PC-9 (cell line): ENCODE measurements at regions not wholly inside any gene's neighbourhood (a gene's known extent, or its start where the extent isn't known, plus 50 kb on each side); places are given as distances from the start of the nearest gene placed in this dataset.

Experiments used
- BruUV-seq: library from RNA; stranded (reverse); fragments of 400-500 nt; replicated peaks from 2 replicates; lab custom pipeline; 2021; lab: Mats Ljungman, UMichigan
- CTCF ChIA-PET: fragments of 300-600 bp; sonication (Branson Sonifier 250); formaldehyde crosslinking; loops from one replicate; lab custom pipeline; 2022; ENCODE audit warnings: antibody characterized with exemption; lab: Charles Lee
- POLR2A ChIA-PET: fragments of 300-600 bp; sonication (Branson Sonifier 250); formaldehyde crosslinking; loops from one replicate; lab custom pipeline; 2022; ENCODE audit warnings: antibody characterized with exemption; ENCODE audit not compliant: unreplicated experiment; lab: Charles Lee
- DNase-seq, 2 experiments: peaks; one replicate each; pipeline versions ENCODE4 v3.0.0 to v3.0.0-alpha.2; 2015 to 2022; ENCODE audit warnings: mixed read lengths in 1 of 2
- H2AFZ ChIP-seq: fragments of 200-600 bp; sonication (generic); 2 replicates; pipeline ENCODE4 v1.8.1; 2017; ENCODE audit warnings: antibody characterized with exemption
- H3F3A ChIP-seq: fragments of 200-600 bp; sonication (generic); 2 replicates; pipeline ENCODE4 v1.8.1; 2017; ENCODE audit warnings: antibody characterized with exemption, mild to moderate bottlenecking, low read depth; ENCODE audit not compliant: insufficient read depth
- H3K27ac ChIP-seq: fragments of 200-600 bp; sonication (generic); 2 replicates; pipeline ENCODE4 v1.6.1; 2016; ENCODE audit warnings: mixed run types
- H3K27me3 ChIP-seq: fragments of 200-600 bp; sonication (generic); 2 replicates; pipeline ENCODE4 v1.6.1; 2016; ENCODE audit warnings: low read depth, mixed run types; ENCODE audit not compliant: insufficient read depth
- H3K36me3 ChIP-seq: fragments of 200-600 bp; sonication (generic); 2 replicates; pipeline ENCODE4 v1.6.1; 2016; ENCODE audit warnings: low read depth, mixed run types
- H3K4me1 ChIP-seq: fragments of 200-600 bp; sonication (generic); replicated peaks from 2 replicates; pipeline ENCODE4 v1.6.1; 2016; ENCODE audit warnings: mixed run types; ENCODE audit not compliant: insufficient read depth
- H3K4me2 ChIP-seq: fragments of 200-600 bp; sonication (generic); 2 replicates; pipeline ENCODE4 v1.6.1; 2017; ENCODE audit warnings: mixed run types
- H3K4me3 ChIP-seq: fragments of 200-600 bp; sonication (generic); 2 replicates; pipeline ENCODE4 v1.6.1; 2016; ENCODE audit warnings: mixed run types
- H3K79me2 ChIP-seq: fragments of 200-600 bp; sonication (generic); 2 replicates; pipeline ENCODE4 v1.6.1; 2017; ENCODE audit warnings: low read depth, mixed run types
- H3K9me2 ChIP-seq: fragments of 200-600 bp; sonication (generic); 2 replicates; pipeline ENCODE4 v1.8.1; 2017; ENCODE audit warnings: mild to moderate bottlenecking; ENCODE audit not compliant: insufficient read depth
- H3K9me3 ChIP-seq: fragments of 200-600 bp; sonication (generic); 2 replicates; pipeline ENCODE4 v1.8.1; 2016; ENCODE audit warnings: low read depth; ENCODE audit not compliant: insufficient read depth
- H4K20me1 ChIP-seq: fragments of 200-600 bp; sonication (generic); 2 replicates; pipeline ENCODE4 v1.8.1; 2017; ENCODE audit not compliant: insufficient read depth
- CTCF ChIP-seq: fragments of 200-600 bp; sonication (generic); conservative IDR thresholded peaks from 2 replicates; pipeline ENCODE4 v1.6.1; 2017; ENCODE audit warnings: mixed run types, antibody characterized with exemption, mild to moderate bottlenecking, moderate library complexity
- EZH2 ChIP-seq: fragments of 200-600 bp; sonication (generic); IDR thresholded peaks from 2 replicates; pipeline ENCODE4 v1.8.0; 2017; ENCODE audit warnings: antibody characterized with exemption, low read depth
- intact Hi-C: fragments of 100-400 bp; cut with micrococcal nuclease; formaldehyde crosslinking; loops from one replicate; pipeline ENCODE4 v1.10.0; 2022; ENCODE audit not compliant: unreplicated experiment

GRCh38 chr3:87084868-87085267 is 93.9 kb upstream of the VGLL3 start:
- CTCF ChIA-PET: no interaction called here
- Histone ChIP-seq H3K9me2 (0 out of 2 replicates have a peak, but pooled peaks cover 3% of the 10 kb centered on the region), H3K79me2 (no peaks in the 10 kb centered on the region), H3K27ac (no peak overlapping the region), H3K4me3 (no peak overlapping the region), H3K4me2 (no peak overlapping the region), H3K4me1 (peaks cover 4% of the 10 kb centered on the region), H3F3A (no peaks in the 10 kb centered on the region), H4K20me1 (no peaks in the 10 kb centered on the region), H2AFZ (no peak overlapping the region; the same call in 1 of the 2 replicates), H3K9me3 (no peaks in the 10 kb centered on the region), H3K27me3 (no peaks in the 10 kb centered on the region), H3K36me3 (no peaks in the 10 kb centered on the region)
- intact Hi-C loops: loop anchor here (5.0 to 10.0 kb wide), 4 partner anchors 142 to 920 kb away; partner anchors contain the start of gene CHMP2B
- POLR2A ChIA-PET: no interaction called here
- no peak for DNase-seq
- no TSS peak for BruUV-seq
- TF ChIP-seq CTCF (no peak), EZH2 (no peak)

DNA sequence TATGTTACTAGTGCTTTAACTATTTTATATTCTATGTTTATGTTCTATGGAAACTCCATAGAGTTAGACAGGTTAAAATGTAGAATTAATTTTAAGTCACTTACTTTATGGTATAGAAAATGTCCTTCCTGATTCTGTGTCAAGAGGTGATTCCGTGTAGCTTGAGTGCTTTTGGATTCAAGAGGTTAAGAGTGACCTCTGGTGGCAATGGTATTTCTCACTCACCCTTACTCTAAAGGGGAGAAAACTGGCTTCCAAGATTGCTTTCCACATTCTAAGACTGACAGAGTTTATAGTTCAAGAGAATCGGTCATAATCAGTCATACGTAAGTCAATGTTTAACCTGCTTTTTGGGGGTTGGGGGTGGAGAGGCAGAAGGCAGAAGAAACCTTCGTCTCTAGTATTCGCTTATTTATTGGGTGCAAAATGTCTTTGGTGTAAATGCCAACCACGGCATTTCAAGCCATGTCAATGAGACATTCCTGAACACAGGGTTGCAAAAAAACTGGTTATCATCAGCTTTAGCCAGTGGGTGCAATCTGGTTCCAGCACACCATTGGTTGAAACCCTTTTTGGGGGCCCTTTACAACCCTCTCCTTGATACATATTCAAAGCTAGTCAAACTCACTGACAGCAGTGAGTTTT is 92.0 kb upstream of the VGLL3 start:
- H4K20me1 ChIP-seq: no peaks in the 10 kb centered on the region
- H3F3A ChIP-seq: no peaks in the 10 kb centered on the region
- H3K4me1 ChIP-seq: no peaks in the 10 kb centered on the region
- H3K9me2 ChIP-seq: 0 out of 2 replicates have a peak, but pooled peaks cover 3% of the 10 kb centered on the region
- no peak overlapping the region for H3K4me2 ChIP-seq
- no peaks in the 10 kb centered on the region for H3K36me3 ChIP-seq
- ChIA-PET POLR2A (interaction anchor here (0.6 kb wide), 2 partner anchors 92 to 187 kb away, joined by 6 read pairs; partner anchors contain the start of gene VGLL3), CTCF (interaction anchor here (0.7 to 1.0 kb wide), 2 partner anchors 172 to 308 kb away, joined by 4 read pairs; no protein-coding TSS in a partner anchor)
- BruUV-seq: no TSS peak
- no peak overlapping the region for H3K4me3 ChIP-seq
- no peaks in the 10 kb centered on the region for H3K27me3 ChIP-seq
- no peak overlapping the region for H2AFZ ChIP-seq
- peak; percentile 77 for TF ChIP-seq CTCF
- no peak for TF ChIP-seq EZH2
- H3K27ac ChIP-seq: no peak overlapping the region
- intact Hi-C loops: loop anchor here (1.0 to 10.0 kb wide), 8 partner anchors 76 to 922 kb away; partner anchors contain the start of gene VGLL3
- DNase-seq: peak; percentile 17 to 57
- no peaks in the 10 kb centered on the region for H3K79me2 ChIP-seq
- no peaks in the 10 kb centered on the region; the same call in 1 of the 2 replicates for H3K9me3 ChIP-seq

- no peak for DNase-seq
- intact Hi-C loops: loop anchor here (1.0 kb wide), 1 partner anchor 86 kb away; the partner anchor contains the start of gene VGLL3
- H3K27me3 ChIP-seq: no peaks in the 10 kb centered on the region
- H3F3A ChIP-seq: no peaks in the 10 kb centered on the region
- BruUV-seq: no TSS peak
- CTCF ChIA-PET: no interaction called here
- no peaks in the 10 kb centered on the region for H4K20me1 ChIP-seq
- H3K9me3 ChIP-seq: no peaks in the 10 kb centered on the region; the same call in 1 of the 2 replicates
- no peaks in the 10 kb centered on the region for H3K36me3 ChIP-seq
- POLR2A ChIA-PET: interaction anchor here (0.7 kb wide), 1 partner anchor 201 kb away, joined by 3 read pairs; no protein-coding TSS in a partner anchor
- H3K27ac ChIP-seq: no peak overlapping the region
- peaks cover 13% of the 10 kb centered on the region for H3K4me1 ChIP-seq
- no peak overlapping the region for H2AFZ ChIP-seq
- 0 out of 2 replicates have a peak, but pooled peaks cover 4% of the 10 kb centered on the region for H3K9me2 ChIP-seq
- no peak overlapping the region for H3K4me3 ChIP-seq
- peak overlapping the region; percentile 45 for H3K4me2 ChIP-seq
- no peaks in the 10 kb centered on the region for H3K79me2 ChIP-seq
- TF ChIP-seq CTCF: no peak
- TF ChIP-seq EZH2: no peak
Measured at GRCh38 chr3:87077355-87077754, 86.4 kb upstream of the VGLL3 start.
